H7 (cell line): ENCODE measurements at regions not wholly inside any gene's neighbourhood (a gene's known extent, or its start where the extent isn't known, plus 50 kb on each side); places are given as distances from the start of the nearest gene placed in this dataset.
A peak's percentile ranks its signal among the peaks of the same experiment; 100 is the strongest.

ENCODE experiments used
- DNase-seq: peaks from one replicate; pipeline ENCODE4 v3.0.0; 2012
- H3K27me3 ChIP-seq: 2 replicates; pipeline ENCODE4 v1.6.0; 2011; ENCODE audit warnings: mild to moderate bottlenecking, low read length; ENCODE audit not compliant: control insufficient read depth, insufficient read depth
- H3K36me3 ChIP-seq: replicated peaks from 2 replicates; pipeline ENCODE4 v1.5.1; 2011; ENCODE audit warnings: low read length; ENCODE audit not compliant: control insufficient read depth, insufficient read depth
- H3K4me3 ChIP-seq: 2 replicates; pipeline ENCODE4 v1.5.1; 2011; ENCODE audit warnings: low read depth, mild to moderate bottlenecking, control low read depth, low read length, moderate library complexity; ENCODE audit not compliant: insufficient read depth

DNA sequence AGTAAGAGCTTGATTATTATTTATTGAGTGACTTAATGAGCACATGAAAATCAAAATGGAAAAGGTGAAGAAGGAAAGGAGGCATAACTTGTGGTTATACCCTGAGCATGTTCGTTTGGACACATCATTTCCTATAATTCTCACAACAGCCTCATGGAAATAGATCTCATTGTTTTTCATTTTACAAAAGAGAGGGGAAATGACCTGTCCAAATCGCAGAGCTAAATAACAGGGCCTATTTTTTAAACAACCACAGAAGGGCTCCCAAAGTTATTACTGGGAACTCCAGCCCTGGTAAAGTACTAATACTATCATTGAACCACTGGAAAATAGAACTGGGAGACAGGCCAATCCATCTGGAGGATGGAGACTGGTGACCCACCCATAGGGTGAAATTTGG is 317.7 kb upstream of the C16orf82 start:
- DNase-seq = no peak
- no peaks in the 10 kb centered on the region for H3K36me3 ChIP-seq
- H3K27me3 ChIP-seq = peaks cover 55% of the 10 kb centered on the region
- H3K4me3 ChIP-seq = no peak overlapping the region

DNA sequence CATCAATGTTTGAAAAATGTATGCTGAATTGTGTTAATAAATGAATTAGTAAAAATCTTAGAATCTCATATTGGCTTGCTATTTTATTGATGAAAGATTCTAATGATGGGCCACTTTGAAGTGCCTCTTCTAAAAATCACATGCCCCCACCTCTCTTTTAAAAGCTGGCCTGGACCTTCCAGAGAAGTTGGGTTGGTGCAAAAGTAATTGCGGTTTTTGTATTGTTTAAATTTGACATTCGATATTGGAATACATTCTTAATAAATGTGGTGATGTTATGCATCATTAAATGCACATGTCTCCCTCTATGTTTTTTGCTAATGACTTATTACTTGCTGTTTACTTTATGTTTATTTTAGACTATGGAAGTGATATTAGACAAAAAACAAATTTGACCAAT is 314.6 kb upstream of the C16orf82 start:
- Histone ChIP-seq H3K36me3 (no peaks in the 10 kb centered on the region), H3K27me3 (peaks cover 44% of the 10 kb centered on the region), H3K4me3 (no peak overlapping the region)
- DNase-seq = no peak

DNA sequence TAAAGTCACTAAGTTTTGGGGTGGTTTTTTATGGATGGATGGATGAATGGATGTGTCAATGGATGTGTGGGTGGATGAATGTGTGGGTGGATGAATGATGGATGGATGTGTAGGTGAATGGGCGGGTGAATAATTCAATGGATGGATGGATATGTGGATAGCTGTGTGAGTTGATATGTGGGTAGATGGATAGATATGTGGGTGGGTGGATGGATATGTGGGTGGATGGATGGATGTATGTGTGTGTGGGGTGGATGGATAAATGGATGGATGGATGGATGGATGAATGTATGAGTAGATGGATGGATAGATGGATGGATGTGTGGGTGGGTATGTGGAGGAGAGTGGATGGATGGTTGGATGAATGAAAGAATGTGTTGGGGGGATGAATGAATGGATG is 310.1 kb upstream of the C16orf82 start:
- H3K27me3 ChIP-seq = peaks cover 15% of the 10 kb centered on the region
- H3K36me3 ChIP-seq = no peaks in the 10 kb centered on the region
- no peak for DNase-seq
- H3K4me3 ChIP-seq = no peak overlapping the region

DNA sequence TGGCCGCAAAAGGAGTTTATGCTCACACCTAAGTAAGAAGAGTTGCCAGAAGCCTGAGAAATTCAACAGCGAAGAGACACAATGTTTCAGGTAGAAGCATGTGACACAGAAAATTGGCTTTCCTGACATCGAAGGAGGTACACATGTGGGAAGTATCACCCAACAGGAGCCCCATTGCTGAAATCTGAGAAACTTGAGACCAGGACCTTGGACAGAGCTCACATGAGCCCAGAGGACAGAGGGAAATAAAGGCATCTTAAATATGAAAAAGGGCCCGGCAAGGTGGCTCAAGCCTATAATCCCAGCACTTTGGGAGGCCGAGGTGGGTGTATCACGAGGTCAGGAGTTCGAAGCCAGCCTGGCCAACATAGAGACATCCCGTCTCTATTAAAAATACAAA is 304.1 kb upstream of the C16orf82 start:
- Histone ChIP-seq H3K27me3 (no peaks in the 10 kb centered on the region; the same call in 1 of the 2 replicates), H3K4me3 (no peak overlapping the region), H3K36me3 (no peaks in the 10 kb centered on the region)
- DNase-seq = peak; percentile 18

DNA sequence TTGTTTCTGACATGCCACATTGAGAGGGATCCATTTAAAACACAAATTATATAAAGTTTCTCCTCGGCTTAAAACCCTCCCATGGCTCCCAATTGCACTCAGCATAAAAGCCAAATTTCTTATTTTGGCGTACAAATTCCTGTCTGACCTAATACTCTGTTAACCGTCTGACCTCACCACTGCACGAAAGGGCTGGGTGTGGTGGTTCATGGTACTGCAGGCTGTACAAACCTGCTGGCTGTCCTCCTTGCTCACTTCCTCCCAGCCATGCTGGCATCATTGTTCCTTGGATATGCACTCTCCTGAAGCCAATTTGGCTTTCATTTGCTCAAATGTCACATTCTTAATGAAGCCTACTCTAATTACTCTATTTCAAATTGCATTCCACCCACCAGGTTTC is 301.6 kb upstream of the C16orf82 start:
- Histone ChIP-seq H3K36me3 (no peaks in the 10 kb centered on the region), H3K27me3 (peaks cover 3% of the 10 kb centered on the region; the same call in 1 of the 2 replicates), H3K4me3 (no peak overlapping the region)
- DNase-seq = peak; percentile 53

DNA sequence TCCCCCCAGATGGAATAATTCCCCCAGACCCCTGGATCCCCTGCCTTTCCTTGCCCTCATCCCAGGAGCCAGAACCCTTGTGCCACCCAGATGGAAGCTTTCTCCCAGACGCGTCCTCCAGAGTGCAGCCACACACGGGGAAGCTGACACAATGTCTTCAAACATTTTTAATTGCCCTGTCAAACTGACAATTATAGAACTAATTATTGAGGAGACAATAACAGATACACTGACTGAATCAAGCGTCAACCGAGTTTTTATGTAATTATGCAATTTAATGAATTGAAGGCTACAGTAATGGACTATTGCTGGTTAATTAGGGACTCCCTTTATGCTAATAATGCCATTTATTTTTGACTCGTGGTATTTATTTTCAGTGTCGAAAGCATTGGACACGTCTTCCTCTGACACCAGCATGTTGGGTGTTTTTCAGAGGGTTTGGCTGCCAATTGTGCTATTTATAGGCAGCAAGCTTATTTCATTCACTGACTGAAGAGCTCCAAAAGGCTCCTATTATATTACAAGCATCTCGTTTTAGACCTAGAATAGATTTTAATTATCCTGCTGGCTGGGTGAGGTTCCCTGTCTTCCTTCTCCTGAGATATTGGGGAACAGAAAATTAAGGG is 298.2 kb upstream of the C16orf82 start:
- H3K4me3 ChIP-seq = no peak overlapping the region
- no peaks in the 10 kb centered on the region for H3K36me3 ChIP-seq
- H3K27me3 ChIP-seq = peaks cover 3% of the 10 kb centered on the region; the same call in 1 of the 2 replicates
- no peak for DNase-seq

DNA sequence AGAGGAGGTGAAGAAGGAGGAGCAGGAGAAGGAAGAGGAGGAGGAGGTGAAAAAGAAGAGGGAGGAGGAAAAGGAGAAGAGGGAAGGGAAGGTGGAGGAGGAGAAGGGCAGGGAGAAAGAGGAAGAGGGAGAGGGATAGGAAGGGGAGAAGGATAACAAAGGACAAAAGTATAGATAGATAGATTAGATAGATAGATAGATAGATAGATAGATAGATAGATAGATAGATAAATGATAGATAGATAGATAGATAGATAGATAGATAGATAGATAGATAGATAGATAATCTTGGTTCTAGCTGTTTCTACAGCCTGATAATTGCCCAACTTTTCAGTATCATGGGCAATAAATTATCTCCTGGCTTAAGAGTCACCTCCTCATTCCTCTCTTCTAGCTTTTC is 296.2 kb upstream of the C16orf82 start:
- Histone ChIP-seq H3K4me3 (no peak overlapping the region), H3K27me3 (peaks cover 3% of the 10 kb centered on the region; the same call in 1 of the 2 replicates), H3K36me3 (no peaks in the 10 kb centered on the region)
- DNase-seq = no peak

DNA sequence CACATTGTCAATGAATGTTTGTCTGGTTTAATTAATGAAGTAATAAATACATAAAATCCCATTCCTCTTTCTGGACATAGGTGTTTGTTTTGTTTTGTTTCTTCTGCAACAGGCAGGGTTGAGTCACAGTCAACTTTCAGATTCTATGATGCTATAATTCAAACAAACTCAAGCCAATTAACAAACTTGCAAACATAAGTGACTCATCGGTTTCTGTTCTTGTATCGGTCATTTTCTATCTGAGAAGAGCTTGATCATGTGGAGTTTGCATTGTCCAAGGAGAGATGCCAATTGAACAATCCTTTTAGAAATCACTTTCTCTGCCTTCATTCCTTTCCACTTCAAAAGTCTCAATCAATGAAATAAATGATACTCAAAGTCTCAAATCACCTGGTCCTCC is 294.2 kb upstream of the C16orf82 start:
- peaks cover 3% of the 10 kb centered on the region; the same call in 1 of the 2 replicates for H3K27me3 ChIP-seq
- H3K4me3 ChIP-seq = no peak overlapping the region
- no peaks in the 10 kb centered on the region for H3K36me3 ChIP-seq
- DNase-seq = no peak

DNA sequence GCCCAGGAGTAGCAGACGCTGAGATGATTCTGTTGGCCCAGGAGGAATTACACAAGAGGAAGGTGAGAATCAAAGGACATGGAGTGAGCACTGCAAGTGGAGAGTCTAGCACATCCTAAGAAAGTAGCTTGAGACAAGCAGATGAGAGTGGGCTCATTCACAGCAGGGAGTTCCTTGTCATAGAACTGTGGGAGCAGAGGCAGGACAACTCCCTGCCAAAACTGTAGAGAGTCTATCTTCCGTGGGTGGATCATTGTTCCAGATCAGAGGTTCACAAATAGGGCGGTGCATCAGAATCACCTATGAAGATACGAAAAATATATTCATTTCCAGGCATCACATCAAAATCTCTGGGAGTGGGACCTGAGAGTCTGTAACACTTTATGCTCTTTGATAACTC is 288.9 kb upstream of the C16orf82 start:
- no peak for DNase-seq
- Histone ChIP-seq H3K27me3 (no peaks in the 10 kb centered on the region), H3K36me3 (no peaks in the 10 kb centered on the region), H3K4me3 (no peak overlapping the region)

DNA sequence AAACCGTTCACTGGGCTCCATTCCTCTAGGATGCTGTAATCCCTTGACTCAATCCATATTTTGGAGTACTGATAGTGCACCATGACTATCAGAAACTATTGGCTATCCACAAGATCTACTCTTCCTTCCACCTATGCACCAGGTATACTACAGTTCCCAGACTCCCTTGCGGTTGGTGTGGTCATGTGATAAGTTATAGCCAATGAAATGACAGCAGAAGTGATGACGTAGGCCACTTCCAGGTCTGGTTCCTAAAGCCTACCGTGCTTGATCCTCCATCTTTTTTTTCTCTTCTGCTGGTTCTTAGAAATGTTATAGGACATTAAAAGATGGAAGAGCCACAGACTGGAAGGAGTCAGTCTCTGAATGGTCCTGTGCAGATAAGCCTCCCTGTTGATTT is 278.8 kb upstream of the C16orf82 start:
- Histone ChIP-seq H3K27me3 (no peaks in the 10 kb centered on the region), H3K4me3 (no peak overlapping the region), H3K36me3 (no peaks in the 10 kb centered on the region)
- no peak for DNase-seq

DNA sequence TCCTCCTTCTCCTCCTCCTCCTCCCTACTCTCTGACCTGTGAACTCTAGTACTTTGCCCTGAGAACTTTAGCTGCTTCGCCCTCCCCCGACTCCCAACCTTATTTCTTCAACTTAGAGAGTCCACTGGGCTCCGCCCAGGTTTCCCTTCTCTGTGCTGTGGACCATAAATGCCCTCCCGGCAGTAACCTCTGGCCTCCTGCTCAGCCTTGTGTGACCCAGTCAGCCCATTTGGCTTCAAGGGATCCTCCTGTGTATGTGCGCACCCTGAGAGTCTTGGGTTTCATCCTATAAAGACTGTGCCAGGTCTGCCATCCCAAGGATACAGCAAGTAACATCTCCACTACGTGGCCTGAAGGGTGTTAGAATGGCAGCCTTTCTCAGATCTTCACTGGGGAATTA is 275.6 kb upstream of the C16orf82 start:
- Histone ChIP-seq H3K27me3 (no peaks in the 10 kb centered on the region), H3K4me3 (no peak overlapping the region), H3K36me3 (no peaks in the 10 kb centered on the region)
- no peak for DNase-seq

DNA sequence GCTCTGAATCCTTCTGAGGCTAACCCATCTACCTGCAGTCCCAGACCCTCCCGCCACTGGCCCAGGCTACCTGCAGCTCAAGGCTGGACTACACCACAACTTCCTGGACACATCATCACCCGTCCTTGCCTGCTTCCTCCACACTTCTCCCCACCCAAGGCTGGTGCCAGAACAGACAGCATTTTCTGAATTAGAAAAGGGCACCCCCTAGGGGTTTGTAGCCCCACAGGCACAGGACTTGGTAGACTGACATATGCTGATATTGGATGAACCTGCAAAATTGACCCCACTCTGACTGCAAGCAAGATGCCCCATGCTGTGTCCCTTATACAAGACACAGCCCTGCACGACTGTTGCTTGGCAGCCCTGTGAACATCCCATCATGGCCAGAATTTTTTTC is 271.5 kb upstream of the C16orf82 start:
- peak; percentile 22 for DNase-seq
- H3K36me3 ChIP-seq = no peaks in the 10 kb centered on the region
- no peak overlapping the region for H3K4me3 ChIP-seq
- no peaks in the 10 kb centered on the region for H3K27me3 ChIP-seq

DNA sequence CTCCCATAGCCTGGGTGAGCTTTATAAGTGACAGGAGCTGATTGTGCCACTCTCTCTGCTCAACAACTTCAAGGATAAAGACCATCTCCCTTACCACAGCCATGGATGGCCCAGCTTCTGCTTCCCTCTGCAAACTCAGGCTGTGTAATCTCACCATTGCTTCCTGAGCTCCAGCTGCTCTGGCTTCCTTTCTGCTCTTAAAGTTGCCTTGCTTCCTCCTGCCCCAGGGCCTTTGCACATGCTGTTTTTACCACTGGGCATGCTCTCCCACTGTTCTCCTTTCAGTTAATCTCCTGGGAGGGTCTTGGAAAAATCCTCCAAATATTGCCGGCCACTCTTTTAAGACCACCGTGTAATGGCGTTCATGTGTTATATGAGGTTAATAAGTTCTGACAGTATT is 265.1 kb upstream of the C16orf82 start:
- H3K4me3 ChIP-seq = no peak overlapping the region
- no peaks in the 10 kb centered on the region for H3K36me3 ChIP-seq
- H3K27me3 ChIP-seq = no peaks in the 10 kb centered on the region
- no peak for DNase-seq

DNA sequence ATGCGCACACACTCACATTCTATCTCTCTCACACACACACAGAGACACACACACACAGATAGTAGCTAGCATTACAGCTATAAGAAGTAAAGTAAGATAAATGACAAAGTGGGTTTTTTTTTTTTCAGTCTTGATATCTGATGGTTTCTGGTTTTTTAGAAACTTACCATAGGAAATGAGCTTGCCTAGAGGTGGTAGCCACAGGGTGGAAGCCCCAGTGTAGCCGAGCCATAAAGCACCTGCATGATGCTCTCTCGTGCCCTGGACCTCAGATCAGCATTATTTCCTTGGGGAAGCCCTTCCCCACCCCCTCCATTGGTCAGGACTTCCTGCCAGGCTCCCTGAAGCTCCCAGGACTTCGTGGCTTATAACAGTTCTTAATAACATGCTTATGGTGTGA is 264.3 kb upstream of the C16orf82 start:
- Histone ChIP-seq H3K36me3 (no peaks in the 10 kb centered on the region), H3K27me3 (no peaks in the 10 kb centered on the region), H3K4me3 (no peak overlapping the region)
- no peak for DNase-seq

DNA sequence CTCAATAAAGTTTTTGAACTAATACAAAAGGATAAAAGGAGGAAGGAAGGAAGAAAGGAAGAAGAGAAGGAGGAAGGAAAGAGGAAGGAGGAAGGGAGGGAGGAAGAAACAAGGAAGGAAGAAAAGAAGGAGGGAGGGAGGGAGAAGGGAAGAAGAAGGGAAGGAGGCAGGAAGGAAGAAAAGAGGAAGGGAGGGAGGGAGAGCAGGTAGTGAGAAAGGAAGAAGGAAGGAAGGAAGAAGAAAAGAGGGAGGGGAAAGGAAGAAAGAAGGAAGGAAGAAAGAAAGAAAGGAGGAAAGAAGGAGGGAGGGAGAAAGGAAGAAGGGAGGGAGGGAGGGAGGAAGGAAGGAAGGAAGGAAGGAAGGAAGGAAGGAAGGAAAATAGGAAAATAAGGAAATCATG is 263.8 kb upstream of the C16orf82 start:
- no peak overlapping the region for H3K4me3 ChIP-seq
- H3K36me3 ChIP-seq = no peaks in the 10 kb centered on the region
- no peak for DNase-seq
- H3K27me3 ChIP-seq = no peaks in the 10 kb centered on the region

DNA sequence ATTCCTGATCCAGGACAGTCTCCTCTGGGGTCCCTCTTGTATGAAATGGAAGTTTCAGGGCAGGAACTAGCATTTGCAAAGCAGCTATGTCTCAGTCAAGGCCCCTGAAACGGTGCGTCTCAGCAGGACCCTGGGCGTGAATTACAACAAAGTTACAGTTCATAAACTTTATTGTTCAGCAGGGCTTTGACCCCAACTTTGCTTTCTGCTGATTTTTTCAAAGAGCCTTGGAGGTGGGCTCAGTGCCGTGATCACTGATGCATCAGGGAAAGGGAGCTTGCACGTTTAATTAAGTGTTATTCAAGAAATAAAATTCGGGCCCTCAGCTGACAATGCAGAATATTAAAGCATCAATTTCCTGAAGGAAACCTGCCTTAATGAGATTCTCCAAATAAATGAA is 260.1 kb upstream of the C16orf82 start:
- H3K4me3 ChIP-seq = no peak overlapping the region
- no peaks in the 10 kb centered on the region for H3K36me3 ChIP-seq
- H3K27me3 ChIP-seq = no peaks in the 10 kb centered on the region; the same call in 1 of the 2 replicates
- DNase-seq = no peak
